Tibial artery (tissue), 4 donors: ENCODE measurements at regions not wholly inside any gene's neighbourhood (a gene's known extent, or its start where the extent isn't known, plus 50 kb on each side); places are given as distances from the start of the nearest gene placed in this dataset.

Experiments
- DNase-seq, 2 donors: peaks; one replicate each; pipeline ENCODE4 v3.0.0-alpha.2; 2019
- H3K27ac ChIP-seq, 2 donors: fragments of 200-600 bp; sonication (generic) in 1 of 2; 1 replicate in 1 of 2; 2 replicates in 1 of 2; pipeline ENCODE4 v1.5.1; 2018 to 2019; ENCODE audit warnings: mild to moderate bottlenecking in 1 of 2
- H3K27me3 ChIP-seq, 2 donors: fragments of 200-600 bp; sonication (generic) in 1 of 2; one replicate each; pipeline versions ENCODE4 v1.5.1 to v1.6.0; 2016 to 2019
- H3K36me3 ChIP-seq, 3 donors: fragments of 200-600 bp; sonication (generic) in 2 of 3; one replicate each; pipeline ENCODE4 v1.5.1; 2016 to 2019; ENCODE audit warnings: mild to moderate bottlenecking in 2 of 3
- H3K4me1 ChIP-seq, 4 donors: fragments of 200-600 bp; sonication (generic) in 2 of 4; 1 replicate in 3 of 4; 2 replicates in 1 of 4; pipeline ENCODE4 v1.5.1; 2016 to 2019
- H3K4me3 ChIP-seq, 2 donors: fragments of 200-600 bp; sonication (generic) in 1 of 2; 1 replicate in 1 of 2; 2 replicates in 1 of 2; pipeline ENCODE4 v1.5.1; 2018 to 2019; ENCODE audit warnings: mild to moderate bottlenecking in 2 of 2
- H3K9me3 ChIP-seq, 3 donors: fragments of 200-600 bp; sonication (generic) in 1 of 3; one replicate each; pipeline ENCODE4 v1.5.1; 2016 to 2019
- CTCF ChIP-seq, 2 experiments: fragments of 200-600 bp in 1 of 2; fragments of 450-650 bp in 1 of 2; IDR thresholded peaks; one replicate each; pipeline ENCODE4 v1.5.1; 2017 to 2019; ENCODE audit warnings: antibody characterized with exemption in 2 of 2, mild to moderate bottlenecking in 1 of 2, moderate library complexity in 1 of 2
- intact Hi-C: fragments of 100-400 bp; cut with DNase I; formaldehyde crosslinking; loops from one replicate; pipeline ENCODE4 v1.15.0; 2023; ENCODE audit warnings: low total_unique reads

- Histone ChIP-seq H3K4me3 (no peak overlapping the region), H3K4me1 (no peaks in the 10 kb centered on the region), H3K36me3 (no peaks in the 10 kb centered on the region), H3K27ac (no peak overlapping the region), H3K27me3 (no peaks in the 10 kb centered on the region), H3K9me3 (no peaks in the 10 kb centered on the region)
- intact Hi-C loops = no loop called here
- no peak for TF ChIP-seq CTCF (IDR thresholded peaks at IDR 0.05)
- DNase-seq = no peak
These were observed 247.7 kb downstream of the VGLL3 start for GRCh38 chr3:86743233-86743632.

GRCh38 chr3:86740751-86741150, 250.2 kb downstream of the VGLL3 start:
- Histone ChIP-seq H3K4me3 (no peak overlapping the region), H3K27me3 (no peaks in the 10 kb centered on the region), H3K4me1 (no peaks in the 10 kb centered on the region), H3K36me3 (no peaks in the 10 kb centered on the region), H3K27ac (no peak overlapping the region), H3K9me3 (no peaks in the 10 kb centered on the region)
- no peak for TF ChIP-seq CTCF (IDR thresholded peaks at IDR 0.05)
- DNase-seq = no peak
- intact Hi-C loops = no loop called here

- DNase-seq = no peak
- H3K36me3 ChIP-seq = no peaks in the 10 kb centered on the region
- no peak for TF ChIP-seq CTCF (IDR thresholded peaks at IDR 0.05)
- no peaks in the 10 kb centered on the region for H3K9me3 ChIP-seq
- no peak overlapping the region for H3K4me3 ChIP-seq
- intact Hi-C loops = no loop called here
- H3K27me3 ChIP-seq = no peaks in the 10 kb centered on the region
- no peaks in the 10 kb centered on the region for H3K4me1 ChIP-seq
- H3K27ac ChIP-seq = no peak overlapping the region
These were observed 251.7 kb downstream of the VGLL3 start for GRCh38 chr3:86739244-86739643.

GRCh38 chr3:86738684-86739083, 252.3 kb downstream of the VGLL3 start:
- Histone ChIP-seq H3K27ac (no peak overlapping the region), H3K36me3 (no peaks in the 10 kb centered on the region), H3K4me1 (no peaks in the 10 kb centered on the region), H3K4me3 (no peak overlapping the region), H3K27me3 (no peaks in the 10 kb centered on the region), H3K9me3 (no peaks in the 10 kb centered on the region)
- TF ChIP-seq CTCF (IDR thresholded peaks at IDR 0.05) = no peak
- intact Hi-C loops = no loop called here
- DNase-seq = no peak

- Histone ChIP-seq H3K27ac (no peak overlapping the region), H3K4me3 (no peak overlapping the region), H3K4me1 (no peaks in the 10 kb centered on the region), H3K27me3 (no peaks in the 10 kb centered on the region), H3K36me3 (no peaks in the 10 kb centered on the region), H3K9me3 (no peaks in the 10 kb centered on the region)
- no peak for DNase-seq
- no peak for TF ChIP-seq CTCF (IDR thresholded peaks at IDR 0.05)
- intact Hi-C loops = no loop called here
These were observed 253.4 kb downstream of the VGLL3 start for GRCh38 chr3:86737517-86737916.

- Histone ChIP-seq H3K27me3 (no peaks in the 10 kb centered on the region), H3K4me1 (no peaks in the 10 kb centered on the region), H3K27ac (no peak overlapping the region), H3K36me3 (no peaks in the 10 kb centered on the region), H3K9me3 (no peaks in the 10 kb centered on the region), H3K4me3 (no peak overlapping the region)
- intact Hi-C loops = no loop called here
- no peak for TF ChIP-seq CTCF (IDR thresholded peaks at IDR 0.05)
- DNase-seq = no peak
These were observed 257.7 kb downstream of the VGLL3 start for GRCh38 chr3:86733257-86733656.
